ENCODE measurements at regions not wholly inside any gene's neighbourhood (a gene's known extent, or its start where the extent isn't known, plus 50 kb on each side); places are given as distances from the start of the nearest gene placed in this dataset.

DNA sequence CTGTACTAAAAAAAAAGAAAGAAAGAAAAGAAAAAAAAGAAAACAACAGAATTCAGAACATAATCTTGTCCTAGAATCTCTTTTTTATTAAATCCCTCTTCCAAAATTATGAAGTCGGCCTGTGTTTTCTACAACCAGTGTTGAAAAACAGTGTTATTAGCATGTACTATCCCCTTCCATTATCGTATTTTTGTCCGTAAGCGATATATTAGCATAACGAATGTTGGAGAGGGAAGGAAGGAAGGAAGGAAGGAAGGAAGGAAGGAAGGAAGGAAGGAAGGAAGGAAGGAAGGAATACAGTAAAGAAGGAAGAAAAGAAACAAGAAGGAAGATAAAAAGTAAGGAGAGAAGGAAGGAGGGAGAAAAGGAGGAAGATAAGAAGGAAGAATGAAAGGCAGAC is 393.0 kb upstream of the TSHZ3 start:
- no peak for DNase-seq (ENCODE audit: low read depth)
- TF ChIP-seq, protein P1, sequence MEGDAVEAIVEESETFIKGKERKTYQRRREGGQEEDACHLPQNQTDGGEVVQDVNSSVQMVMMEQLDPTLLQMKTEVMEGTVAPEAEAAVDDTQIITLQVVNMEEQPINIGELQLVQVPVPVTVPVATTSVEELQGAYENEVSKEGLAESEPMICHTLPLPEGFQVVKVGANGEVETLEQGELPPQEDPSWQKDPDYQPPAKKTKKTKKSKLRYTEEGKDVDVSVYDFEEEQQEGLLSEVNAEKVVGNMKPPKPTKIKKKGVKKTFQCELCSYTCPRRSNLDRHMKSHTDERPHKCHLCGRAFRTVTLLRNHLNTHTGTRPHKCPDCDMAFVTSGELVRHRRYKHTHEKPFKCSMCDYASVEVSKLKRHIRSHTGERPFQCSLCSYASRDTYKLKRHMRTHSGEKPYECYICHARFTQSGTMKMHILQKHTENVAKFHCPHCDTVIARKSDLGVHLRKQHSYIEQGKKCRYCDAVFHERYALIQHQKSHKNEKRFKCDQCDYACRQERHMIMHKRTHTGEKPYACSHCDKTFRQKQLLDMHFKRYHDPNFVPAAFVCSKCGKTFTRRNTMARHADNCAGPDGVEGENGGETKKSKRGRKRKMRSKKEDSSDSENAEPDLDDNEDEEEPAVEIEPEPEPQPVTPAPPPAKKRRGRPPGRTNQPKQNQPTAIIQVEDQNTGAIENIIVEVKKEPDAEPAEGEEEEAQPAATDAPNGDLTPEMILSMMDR (conservative IDR thresholded peaks at IDR 0.05; ENCODE audit: control insufficient read depth, insufficient read depth, low read depth, low read length), result no peak
- no peak overlapping the region for H3K4me3 ChIP-seq (ENCODE audit: control insufficient read depth, low read depth, low read length)

DNA sequence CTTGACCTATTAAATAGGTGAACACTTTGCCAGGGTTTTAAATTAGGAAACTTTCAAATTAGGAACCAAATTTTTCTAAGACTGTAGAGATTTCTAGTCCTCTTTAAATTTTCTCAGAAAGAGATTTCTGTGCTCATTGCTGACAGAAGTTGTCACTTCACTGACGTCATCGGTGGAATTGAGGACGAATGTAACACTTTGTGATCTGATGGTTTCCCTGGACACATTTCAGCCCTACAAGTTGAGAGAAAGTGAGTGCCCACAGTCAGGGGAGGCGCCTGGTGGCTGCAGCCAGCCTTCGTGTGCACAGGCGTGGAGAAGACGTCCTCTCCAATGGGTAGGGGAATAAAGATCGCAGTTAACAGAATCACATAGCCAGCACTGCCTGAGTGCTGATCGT is 396.5 kb upstream of the TSHZ3 start:
- TF ChIP-seq, protein P1 (conservative IDR thresholded peaks at IDR 0.05; ENCODE audit: control insufficient read depth, insufficient read depth, low read depth, low read length), result no peak
- H3K4me3 ChIP-seq (ENCODE audit: control insufficient read depth, low read depth, low read length), result no peak overlapping the region
- DNase-seq (ENCODE audit: low read depth), result no peak

DNA sequence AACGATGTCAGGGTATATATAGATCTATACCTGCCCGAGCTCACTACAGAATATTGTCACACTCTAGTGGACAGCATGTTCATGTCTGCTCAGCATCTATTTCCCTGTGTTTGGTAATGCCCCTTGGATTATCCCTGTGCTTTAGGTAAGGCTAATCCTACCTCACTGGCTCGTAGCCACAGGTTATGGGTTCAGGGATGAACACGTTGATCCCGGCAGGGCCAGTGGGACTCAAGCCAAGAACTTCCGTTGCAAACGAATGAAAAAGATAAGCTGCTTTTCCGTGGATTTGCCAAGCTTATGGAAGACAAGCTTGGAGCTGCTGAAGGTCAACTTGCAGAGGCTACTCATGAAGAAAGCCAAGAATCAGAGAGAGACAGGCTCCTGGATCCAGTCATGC is 400.0 kb upstream of the TSHZ3 start:
- H3K4me3 ChIP-seq (ENCODE audit: control insufficient read depth, low read depth, low read length), result no peak overlapping the region
- no peak for DNase-seq (ENCODE audit: low read depth)
- TF ChIP-seq, protein P1 (conservative IDR thresholded peaks at IDR 0.05; ENCODE audit: control insufficient read depth, insufficient read depth, low read depth, low read length), result no peak

DNA sequence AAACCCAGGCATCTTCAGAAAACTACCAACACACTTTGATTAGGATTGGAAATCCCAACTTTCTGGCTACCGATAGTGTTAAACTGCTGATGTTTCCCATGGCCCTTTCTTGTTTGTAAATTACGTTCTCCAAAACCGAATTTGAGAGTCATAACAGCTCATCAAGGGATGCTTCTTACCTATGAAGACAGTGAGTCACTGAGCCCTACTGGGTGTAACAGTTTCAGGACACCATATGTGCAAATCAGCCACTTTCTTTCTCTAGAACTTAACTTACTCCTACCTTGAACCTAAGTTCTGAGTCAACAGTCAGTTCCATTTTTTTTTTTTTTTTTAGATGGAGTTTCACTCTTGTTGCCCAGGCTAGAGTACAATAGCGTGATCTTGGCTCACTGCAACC is 410.1 kb upstream of the TSHZ3 start:
- DNase-seq (ENCODE audit: low read depth), result no peak
- no peak overlapping the region for H3K4me3 ChIP-seq (ENCODE audit: control insufficient read depth, low read depth, low read length)
- TF ChIP-seq, protein P1 (conservative IDR thresholded peaks at IDR 0.05; ENCODE audit: control insufficient read depth, insufficient read depth, low read depth, low read length), result no peak

DNA sequence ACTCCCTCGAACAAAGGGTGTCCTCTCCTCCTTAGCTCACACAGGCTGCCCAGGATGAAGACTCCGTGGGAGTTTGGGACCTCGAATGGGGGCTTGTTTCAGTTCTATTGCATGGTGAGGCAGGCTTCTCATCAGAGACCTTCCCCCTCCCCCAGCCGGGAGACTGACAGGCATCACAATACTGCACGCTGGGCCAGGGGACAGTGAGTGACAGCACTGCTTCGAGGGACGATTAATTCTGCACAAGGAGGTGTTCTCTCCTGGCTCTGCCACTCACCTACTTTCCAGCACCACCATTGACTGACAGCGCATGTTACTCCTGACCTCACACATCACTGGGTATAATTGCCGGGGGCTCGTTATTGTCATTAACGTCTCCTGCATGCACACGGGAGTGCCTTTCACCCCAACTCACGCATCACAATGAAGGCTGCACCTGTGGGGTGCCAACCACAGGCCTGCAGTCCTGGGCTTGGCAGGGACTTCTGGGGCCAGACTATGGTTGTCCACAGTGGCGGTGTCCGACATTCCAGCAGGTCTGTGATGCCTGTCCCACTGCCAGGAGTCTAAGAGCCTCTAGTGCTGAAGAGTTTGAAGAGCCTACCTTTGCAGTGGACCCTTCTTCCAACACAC is 412.2 kb upstream of the TSHZ3 start:
- TF ChIP-seq, protein P1 (conservative IDR thresholded peaks at IDR 0.05; ENCODE audit: control insufficient read depth, insufficient read depth, low read depth, low read length), result no peak
- no peak for DNase-seq (ENCODE audit: low read depth)
- no peak overlapping the region for H3K4me3 ChIP-seq (ENCODE audit: control insufficient read depth, low read depth, low read length)

DNA sequence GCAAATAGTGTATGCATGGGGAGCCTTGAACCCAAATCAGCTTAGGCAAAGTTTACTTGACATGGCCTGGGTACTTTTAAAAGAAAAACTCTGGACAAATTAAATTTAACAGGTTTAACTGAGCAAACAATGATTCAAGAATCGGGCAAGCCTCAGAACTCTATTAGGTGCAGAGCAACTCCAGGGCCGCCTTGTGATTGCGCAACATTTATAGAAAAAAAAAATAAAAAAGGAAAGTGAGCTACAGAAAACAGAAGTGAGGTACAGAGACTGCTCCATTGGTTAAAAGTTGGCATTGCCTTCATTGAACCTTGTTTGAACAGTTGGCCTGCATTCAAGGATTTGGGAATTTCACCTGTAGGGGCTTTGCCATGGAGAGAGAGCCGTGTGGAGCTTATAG is 421.0 kb upstream of the TSHZ3 start:
- TF ChIP-seq, protein P1 (conservative IDR thresholded peaks at IDR 0.05; ENCODE audit: control insufficient read depth, insufficient read depth, low read depth, low read length), result no peak

DNA sequence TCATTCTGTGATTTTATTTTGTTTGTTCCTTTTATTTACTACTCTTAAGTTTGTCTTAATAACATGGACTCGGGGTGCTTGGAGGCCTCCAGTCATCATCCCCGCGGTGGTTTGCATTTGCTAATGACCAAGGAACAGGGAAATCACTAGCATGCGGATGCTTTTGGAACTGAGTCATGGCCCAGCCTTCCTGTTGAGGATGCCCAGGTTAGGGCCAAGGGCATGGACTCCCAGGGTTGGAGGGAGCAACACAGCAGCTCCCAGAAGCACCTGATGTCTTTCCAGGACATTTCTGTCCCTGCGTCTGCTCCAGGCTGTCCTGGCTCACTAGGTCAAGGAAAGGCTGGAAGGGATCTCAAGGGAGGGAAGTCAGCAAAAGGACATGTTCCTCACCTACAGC is 423.7 kb upstream of the TSHZ3 start:
- H3K4me3 ChIP-seq (ENCODE audit: control insufficient read depth, low read depth, low read length), result no peak overlapping the region
- DNase-seq (ENCODE audit: low read depth), result no peak
- TF ChIP-seq, protein P1 (conservative IDR thresholded peaks at IDR 0.05; ENCODE audit: control insufficient read depth, insufficient read depth, low read depth, low read length), result no peak

More for the DNA sequence above, 421.0 kb upstream of the TSHZ3 start:
- no peak for DNase-seq (ENCODE audit: low read depth)
- H3K4me3 ChIP-seq (ENCODE audit: control insufficient read depth, low read depth, low read length), result no peak overlapping the region

Measured in fibroblast of mammary gland (primary cell).